Parathyroid adenoma (tissue), 2 donors: ENCODE measurements at regions not wholly inside any gene's neighbourhood (a gene's known extent, or its start where the extent isn't known, plus 50 kb on each side); places are given as distances from the start of the nearest gene placed in this dataset.
"Not testable (repeated sequence)": the region's sequence is repeated elsewhere in the genome, so short reads cannot be mapped to it uniquely, and the experiment has no call there.

ENCODE experiments used
- H2AFZ ChIP-seq: fragments of 300-600 bp; sonication (generic); one replicate; pipeline ENCODE4 v1.7.0; 2017; ENCODE audit warnings: antibody characterized with exemption, mild to moderate bottlenecking
- H3K27ac ChIP-seq: fragments of 300-600 bp; sonication (generic); one replicate; pipeline ENCODE4 v1.7.0; 2017
- H3K27me3 ChIP-seq: fragments of 300-600 bp; sonication (generic); one replicate; pipeline ENCODE4 v1.7.0; 2017; ENCODE audit warnings: low read length; ENCODE audit not compliant: control insufficient read depth, insufficient read depth
- H3K36me3 ChIP-seq: fragments of 300-600 bp; sonication (generic); one replicate; pipeline ENCODE4 v1.7.0; 2017; ENCODE audit warnings: low read length; ENCODE audit not compliant: control insufficient read depth, insufficient read depth
- H3K4me1 ChIP-seq: fragments of 300-600 bp; sonication (generic); one replicate; pipeline ENCODE4 v1.7.0; 2017; ENCODE audit warnings: control low read depth
- H3K4me2 ChIP-seq: fragments of 300-600 bp; sonication (generic); one replicate; pipeline ENCODE4 v1.7.0; 2017; ENCODE audit warnings: low read length
- H3K4me3 ChIP-seq: fragments of 300-600 bp; sonication (generic); one replicate; pipeline ENCODE4 v1.7.0; 2017; ENCODE audit warnings: low read depth, low read length
- H3K79me2 ChIP-seq: fragments of 300-600 bp; sonication (generic); one replicate; pipeline ENCODE4 v1.7.0; 2017; ENCODE audit warnings: control low read depth
- H3K9ac ChIP-seq: fragments of 300-600 bp; sonication (generic); one replicate; pipeline ENCODE4 v1.7.0; 2017; ENCODE audit warnings: mild to moderate bottlenecking
- H3K9me3 ChIP-seq: fragments of 300-600 bp; sonication (generic); one replicate; pipeline ENCODE4 v1.7.0; 2017; ENCODE audit warnings: low read length; ENCODE audit not compliant: control insufficient read depth
- TF ChIP-seq, protein P1 (sequence below): fragments of 300-600 bp; sonication (generic); IDR thresholded peaks from one replicate; pipeline ENCODE4 v1.7.0; 2017; ENCODE audit warnings: antibody characterized with exemption, mild to moderate bottlenecking
- donor health status: primary hyperparathyroidism.

DNA sequence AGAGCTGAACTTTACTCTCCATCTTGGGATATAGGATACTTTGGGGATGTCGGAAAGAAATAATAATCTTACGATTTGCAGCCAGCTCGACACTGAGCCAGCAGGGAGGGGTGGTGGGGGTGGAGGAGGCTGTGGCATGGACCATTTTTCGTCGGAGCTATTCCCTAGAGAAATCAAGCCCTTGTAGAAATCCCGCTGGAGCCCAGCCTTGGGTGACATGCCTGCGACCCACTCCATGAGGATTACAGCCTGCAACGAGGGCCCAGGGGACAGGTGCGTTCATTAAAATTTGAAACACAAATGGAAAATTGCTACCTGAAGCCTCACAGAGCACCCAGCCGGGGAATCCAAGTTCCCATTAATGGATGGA lies 82.8 kb upstream of the GSE1 start:
- Histone ChIP-seq H3K4me2 (no peak overlapping the region), H3K79me2 (peaks cover 23% of the 10 kb centered on the region), H3K36me3 (no peaks in the 10 kb centered on the region), H3K9me3 (no peaks in the 10 kb centered on the region), H3K27me3 (no peaks in the 10 kb centered on the region), H3K4me1 (peaks cover 34% of the 10 kb centered on the region), H3K27ac (peak overlapping the region; percentile 45), H3K9ac (no peak overlapping the region), H2AFZ (no peak overlapping the region), H3K4me3 (no peak overlapping the region)
- TF ChIP-seq, protein P1, sequence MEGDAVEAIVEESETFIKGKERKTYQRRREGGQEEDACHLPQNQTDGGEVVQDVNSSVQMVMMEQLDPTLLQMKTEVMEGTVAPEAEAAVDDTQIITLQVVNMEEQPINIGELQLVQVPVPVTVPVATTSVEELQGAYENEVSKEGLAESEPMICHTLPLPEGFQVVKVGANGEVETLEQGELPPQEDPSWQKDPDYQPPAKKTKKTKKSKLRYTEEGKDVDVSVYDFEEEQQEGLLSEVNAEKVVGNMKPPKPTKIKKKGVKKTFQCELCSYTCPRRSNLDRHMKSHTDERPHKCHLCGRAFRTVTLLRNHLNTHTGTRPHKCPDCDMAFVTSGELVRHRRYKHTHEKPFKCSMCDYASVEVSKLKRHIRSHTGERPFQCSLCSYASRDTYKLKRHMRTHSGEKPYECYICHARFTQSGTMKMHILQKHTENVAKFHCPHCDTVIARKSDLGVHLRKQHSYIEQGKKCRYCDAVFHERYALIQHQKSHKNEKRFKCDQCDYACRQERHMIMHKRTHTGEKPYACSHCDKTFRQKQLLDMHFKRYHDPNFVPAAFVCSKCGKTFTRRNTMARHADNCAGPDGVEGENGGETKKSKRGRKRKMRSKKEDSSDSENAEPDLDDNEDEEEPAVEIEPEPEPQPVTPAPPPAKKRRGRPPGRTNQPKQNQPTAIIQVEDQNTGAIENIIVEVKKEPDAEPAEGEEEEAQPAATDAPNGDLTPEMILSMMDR = no peak

DNA sequence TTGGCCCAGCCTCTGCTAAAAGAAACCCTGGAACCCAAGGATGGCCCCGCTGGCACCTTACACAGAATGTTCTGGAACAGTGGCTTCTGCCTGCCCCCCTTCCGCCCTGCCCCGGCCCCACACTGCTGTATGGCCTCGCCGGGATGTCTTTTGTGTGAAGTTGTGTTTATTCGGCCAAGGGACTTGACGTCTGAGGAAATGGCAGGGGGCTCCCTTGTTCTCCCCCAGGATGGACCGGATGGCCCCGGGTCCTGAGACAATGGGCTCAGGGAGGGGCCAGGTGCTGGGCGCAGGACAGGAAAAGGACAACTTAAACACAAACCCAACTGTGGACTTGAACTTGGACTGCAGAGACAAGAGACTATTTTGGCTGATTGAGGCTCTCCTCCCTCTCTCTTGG lies 81.6 kb upstream of the GSE1 start:
- H3K4me1 ChIP-seq = peaks cover 40% of the 10 kb centered on the region
- no peak overlapping the region for H2AFZ ChIP-seq
- TF ChIP-seq, protein P1 = no peak
- H3K27me3 ChIP-seq = no peaks in the 10 kb centered on the region
- no peak overlapping the region for H3K9ac ChIP-seq
- peak overlapping the region; percentile 45 for H3K27ac ChIP-seq
- H3K4me3 ChIP-seq = no peak overlapping the region
- H3K9me3 ChIP-seq = no peaks in the 10 kb centered on the region
- no peak overlapping the region for H3K4me2 ChIP-seq
- peaks cover 13% of the 10 kb centered on the region for H3K79me2 ChIP-seq
- H3K36me3 ChIP-seq = no peaks in the 10 kb centered on the region

- no peaks in the 10 kb centered on the region for H3K36me3 ChIP-seq
- TF ChIP-seq, protein P1 = no peak
- peaks cover 40% of the 10 kb centered on the region for H3K4me1 ChIP-seq
- H3K27me3 ChIP-seq = no peaks in the 10 kb centered on the region
- no peak overlapping the region for H2AFZ ChIP-seq
- H3K27ac ChIP-seq = no peak overlapping the region
- no peak overlapping the region for H3K4me2 ChIP-seq
- no peak overlapping the region for H3K4me3 ChIP-seq
- H3K79me2 ChIP-seq = peaks cover 20% of the 10 kb centered on the region
- H3K9me3 ChIP-seq = no peaks in the 10 kb centered on the region
- no peak overlapping the region for H3K9ac ChIP-seq
These were observed 81.0 kb upstream of the GSE1 start for GRCh38 chr16:85532147-85532546.

GRCh38 chr16:85533593-85533992 lies 79.5 kb upstream of the GSE1 start:
- H3K27ac ChIP-seq, H3K9ac ChIP-seq, H3K27me3 ChIP-seq, H3K4me2 ChIP-seq, H3K9me3 ChIP-seq, H3K4me3 ChIP-seq, H3K36me3 ChIP-seq, H2AFZ ChIP-seq: not testable (repeated sequence)
- Histone ChIP-seq H3K4me1 (peaks cover 30% of the 10 kb centered on the region), H3K79me2 (peaks cover 33% of the 10 kb centered on the region)

DNA sequence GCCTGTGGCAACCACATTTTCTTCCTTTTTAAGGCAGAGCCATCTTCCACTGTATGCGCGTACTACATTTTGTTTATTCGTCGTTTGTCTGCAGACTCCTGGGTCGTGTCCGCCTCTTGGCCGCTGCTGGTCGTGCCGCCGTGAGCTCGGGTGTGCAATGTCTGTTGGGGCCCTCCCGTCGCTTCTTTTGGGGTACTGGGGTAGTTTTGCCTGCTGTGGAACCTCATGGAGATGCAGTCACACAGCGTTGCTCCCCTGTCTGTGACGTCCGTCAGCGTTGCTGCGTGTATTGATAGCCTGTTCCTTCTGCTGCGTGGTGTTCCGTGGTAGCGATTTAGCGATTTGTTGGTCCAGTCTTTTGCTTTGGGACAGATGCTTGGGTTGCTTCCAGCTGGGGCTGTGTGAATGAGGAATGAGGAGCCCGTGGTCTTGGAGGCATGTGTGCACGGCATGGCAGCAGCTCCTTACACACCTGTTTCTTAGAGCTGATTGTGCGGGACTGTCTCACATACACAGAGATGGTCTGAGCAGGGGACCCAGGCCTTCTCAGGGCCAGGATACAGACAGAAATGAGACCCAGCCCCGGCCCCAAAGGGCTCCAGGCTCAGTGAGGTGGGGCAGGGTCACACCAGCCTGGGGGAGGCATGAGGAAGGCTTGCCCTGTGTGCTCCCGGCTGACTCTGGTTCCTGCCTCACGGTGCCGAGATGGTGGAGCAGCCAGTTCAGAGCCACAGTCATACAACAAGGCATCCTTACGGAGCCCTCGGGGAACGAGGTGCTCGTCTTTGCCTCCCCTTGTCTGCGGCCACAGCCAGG lies 78.4 kb upstream of the GSE1 start:
- Histone ChIP-seq H3K4me2 (no peak overlapping the region), H3K9me3 (no peaks in the 10 kb centered on the region), H3K4me3 (no peak overlapping the region), H3K4me1 (peaks cover 28% of the 10 kb centered on the region), H3K27ac (peak overlapping the region; percentile 81), H3K36me3 (no peaks in the 10 kb centered on the region), H3K79me2 (peaks cover 34% of the 10 kb centered on the region), H3K27me3 (no peaks in the 10 kb centered on the region), H3K9ac (no peak overlapping the region), H2AFZ (no peak overlapping the region)
- TF ChIP-seq, protein P1 = no peak
